K562 (cell line): ENCODE measurements at regions not wholly inside any gene's neighbourhood (a gene's known extent, or its start where the extent isn't known, plus 50 kb on each side); places are given as distances from the start of the nearest gene placed in this dataset.
"Not testable (repeated sequence)": the region's sequence is repeated elsewhere in the genome, so short reads cannot be mapped to it uniquely, and the experiment has no call there.

Experiments
- ATAC-seq: fragments of 200-7000 bp; cut with Tn5 transposase; 3 replicates; pipeline ENCODE4 v1.9.1; 2020; ENCODE audit warnings: moderate library complexity
- BruUV-seq: library from RNA; stranded (reverse); fragments of 400-500 nt; replicated peaks from 2 replicates; lab custom pipeline; 2021; lab: Mats Ljungman, UMichigan
- CTCF ChIA-PET: fragments of 300-600 bp; formaldehyde crosslinking; extraction: SDS; loops from one replicate; lab custom pipeline; 2021; ENCODE audit warnings: low intra/inter-chr PET ratio; lab: Yijun Ruan, JAX
- POLR2A ChIA-PET: fragments of 300-600, 350-650 bp; sonication (Branson Sonifier 250); formaldehyde crosslinking; extraction: SDS; loops from one replicate; lab custom pipeline; 2021; ENCODE audit warnings: antibody characterized with exemption, inconsistent platforms; lab: Yijun Ruan, JAX
- DNase-seq, 4 experiments: peaks; one replicate each; pipeline versions ENCODE4 v3.0.0 to v3.0.0-alpha.2; 2011 to 2018; ENCODE audit warnings: low spot score in 3 of 4, mixed read lengths in 3 of 4; ENCODE audit errors: extremely low read depth in 1 of 4
- FAIRE-seq: peaks from 2 replicates; lab custom pipeline; 2011; peaks lifted over from hg19 to GRCh38; lab: Jason Lieb, UNC
- H2AFZ ChIP-seq: 2 replicates; pipeline ENCODE4 v1.6.0; 2011; ENCODE audit warnings: low read depth, low read length, control low read depth, inconsistent platforms
- H3K27ac ChIP-seq: fragments of 200-600 bp; 3 replicates; pipeline ENCODE4 v1.8.0; 2011; ENCODE audit warnings: low read depth, mild to moderate bottlenecking, control low read depth, inconsistent platforms, low read length, moderate library complexity, mixed read lengths; ENCODE audit errors: extremely low read depth
- H3K27me3 ChIP-seq, 2 experiments: fragments of 300-600 bp in 1 of 2; 2 replicates in 1 of 2; 3 replicates in 1 of 2; pipeline versions ENCODE4 v1.6.0 to v1.8.0; 2011; ENCODE audit warnings: inconsistent platforms in 2 of 2, low read length in 2 of 2, mild to moderate bottlenecking in 1 of 2, mixed read lengths in 1 of 2, moderate library complexity in 1 of 2; ENCODE audit not compliant: control insufficient read depth in 2 of 2, insufficient read depth in 2 of 2
- H3K36me3 ChIP-seq: fragments of 300-600 bp; 3 replicates; pipeline ENCODE4 v1.8.0; 2011; ENCODE audit warnings: mild to moderate bottlenecking, low read length, inconsistent platforms; ENCODE audit not compliant: control insufficient read depth, insufficient read depth
- H3K4me1 ChIP-seq, 2 experiments: fragments of 200-600 bp in 1 of 2; replicated peaks in 1 of 2; 2 replicates in 1 of 2; 3 replicates in 1 of 2; pipeline versions ENCODE4 v1.5.1 to v1.8.0; 2011; ENCODE audit warnings: inconsistent platforms in 2 of 2, low read length in 2 of 2, mild to moderate bottlenecking in 1 of 2, mixed read lengths in 1 of 2, moderate library complexity in 1 of 2; ENCODE audit not compliant: control insufficient read depth in 2 of 2, insufficient read depth in 2 of 2
- H3K4me2 ChIP-seq: 2 replicates; pipeline ENCODE4 v1.6.1; 2011; ENCODE audit warnings: low read length, control low read depth, inconsistent platforms, mixed read lengths; ENCODE audit not compliant: insufficient read depth
- H3K4me3 ChIP-seq: fragments of 200-600 bp; sonication (generic), shearing (Covaris generic); 2 replicates; pipeline ENCODE4 v1.5.1; 2016; ENCODE audit warnings: control low read depth, inconsistent platforms
- H3K79me2 ChIP-seq: fragments of 200-600 bp; 3 replicates; pipeline ENCODE4 v1.8.0; 2011; ENCODE audit warnings: low read length, inconsistent platforms; ENCODE audit not compliant: control insufficient read depth, insufficient read depth
- H3K9ac ChIP-seq, 2 experiments: 2 replicates each; pipeline versions ENCODE4 v1.6.0 to v1.6.1; 2011; ENCODE audit warnings: low read depth in 2 of 2, low read length in 2 of 2, control low read depth in 1 of 2, inconsistent platforms in 1 of 2, mild to moderate bottlenecking in 1 of 2, mixed read lengths in 1 of 2; ENCODE audit not compliant: insufficient read depth in 1 of 2
- H3K9me1 ChIP-seq: one replicate; pipeline ENCODE4 v1.6.0; 2011; ENCODE audit warnings: inconsistent platforms, mild to moderate bottlenecking, low read length, moderate library complexity; ENCODE audit not compliant: control insufficient read depth, insufficient read depth
- H3K9me3 ChIP-seq: replicated peaks from 2 replicates; pipeline ENCODE4 v1.5.1; 2011; ENCODE audit warnings: low read depth, low read length, inconsistent platforms; ENCODE audit not compliant: control insufficient read depth, insufficient read depth
- H4K20me1 ChIP-seq: replicated peaks from 2 replicates; pipeline ENCODE4 v1.6.1; 2011; ENCODE audit warnings: low read length, inconsistent platforms, mixed read lengths; ENCODE audit not compliant: control insufficient read depth, insufficient read depth
- CEBPG ChIP-seq, 3 experiments: fragments of 200-800 bp in 1 of 3; sonication (Bioruptor generic) in 1 of 3; sonication (generic) in 1 of 3; formaldehyde crosslinking in 1 of 3; IDR thresholded peaks in 2 of 3; conservative IDR thresholded peaks in 1 of 3; 2 replicates each; pipeline versions ENCODE4 v1.6.1 to v1.8.0; 2016 to 2022; ENCODE audit warnings: missing compliant biosample characterization in 2 of 3, missing genetic modification characterization in 2 of 3, mild to moderate bottlenecking in 1 of 3, missing genetic modification reagents in 1 of 3
- GATAD2A ChIP-seq: fragments of 450-650 bp; IDR thresholded peaks from 2 replicates; pipeline ENCODE4 v1.6.1; 2017
- NFIX ChIP-seq: fragments of 250-450 bp; sonication (Bioruptor Pico); IDR thresholded peaks from 2 replicates; pipeline ENCODE4 v1.4.0; 2020; ENCODE audit warnings: low read depth, mild to moderate bottlenecking, moderate library complexity
- WGBS: fragments of 100-300 bp; shearing (Covaris generic); methylation state at CpG from one replicate; pipeline ENCODE4 v1.1.6; 2016; ENCODE audit warnings: low coverage, mixed read lengths; ENCODE audit not compliant: insufficient coverage; ENCODE audit errors: missing lambda C conversion rate; 5-methylcytosine and 5-hydroxymethylcytosine counted together
- in situ Hi-C: fragments of 300-500 bp; cut with MboI; formaldehyde crosslinking; loops from 4 replicates; pipeline ENCODE4 v1.15.0; 2018; ENCODE audit warnings: inconsistent platforms, mixed read lengths
- intact Hi-C: fragments of 100-400 bp; cut with micrococcal nuclease; formaldehyde crosslinking; loops from 2 replicates; pipeline ENCODE4 v1.14.2; 2022

- TF ChIP-seq GATAD2A, result no peak
- no peak for TF ChIP-seq NFIX (CRISPR knock-in tag)
- no peak for TF ChIP-seq CEBPG (CRISPR knock-in tag; IDR thresholded peaks at IDR 0.05)
- no peak for TF ChIP-seq CEBPG (tag; conservative IDR thresholded peaks at IDR 0.05 in 1 of 2, IDR thresholded peaks at IDR 0.05 in 1 of 2)
Measured at GRCh38 chr15:77909182-77909940, 168.2 kb downstream of the TBC1D2B start (continued).

GRCh38 chr15:77908752-77909111 is 168.8 kb downstream of the TBC1D2B start:
- H3K27ac ChIP-seq, CTCF ChIA-PET, H3K9me3 ChIP-seq, BruUV-seq, H3K4me3 ChIP-seq, intact Hi-C loops, H2AFZ ChIP-seq, H4K20me1 ChIP-seq, FAIRE-seq, H3K36me3 ChIP-seq, in situ Hi-C loops, H3K79me2 ChIP-seq, H3K9me1 ChIP-seq, DNase-seq, H3K4me2 ChIP-seq, ATAC-seq: not testable (repeated sequence)
- Histone ChIP-seq H3K9ac (peak overlapping the region in 1 of 2 experiments; percentile 61; a peak in 2 of 4 replicates), H3K27me3 (peaks cover 0 to 11% of the 10 kb centered on the region in 2 experiments; a peak in 3 of 5 replicates), H3K4me1 (peaks cover 2 to 22% of the 10 kb centered on the region in 2 experiments; a peak in 3 of 5 replicates)
- POLR2A ChIA-PET, result interaction anchor here (0.6 kb wide), 1 partner anchor 811 kb away, joined by 3 read pairs; no protein-coding TSS in a partner anchor
- WGBS, result 43% methylated on average over 3 of the region's 7 CpGs
